Testis (tissue), 2 donors: ENCODE measurements at regions not wholly inside any gene's neighbourhood (a gene's known extent, or its start where the extent isn't known, plus 50 kb on each side); places are given as distances from the start of the nearest gene placed in this dataset.

ENCODE experiments used
- DNase-seq: peaks from one replicate; pipeline ENCODE4 v3.0.0-alpha.2; 2019
- H3K27ac ChIP-seq, 2 donors: fragments of 200-600 bp; sonication (generic); one replicate each; pipeline ENCODE4 v1.5.1; 2019
- H3K27me3 ChIP-seq: fragments of 200-600 bp; sonication (generic); one replicate; pipeline ENCODE4 v1.5.1; 2019
- H3K36me3 ChIP-seq: fragments of 200-600 bp; sonication (generic); one replicate; pipeline ENCODE4 v1.5.1; 2017; ENCODE audit warnings: low read depth; ENCODE audit errors: missing control alignments
- H3K4me1 ChIP-seq: fragments of 200-600 bp; sonication (generic); one replicate; pipeline ENCODE4 v1.5.1; 2019
- H3K4me3 ChIP-seq, 2 donors: fragments of 200-600 bp; sonication (generic); one replicate each; pipeline ENCODE4 v1.5.1; 2017 to 2019
- H3K9me3 ChIP-seq: fragments of 200-600 bp; sonication (generic); one replicate; pipeline ENCODE4 v1.5.1; 2017
- POLR2A ChIP-seq: fragments of 450-650 bp; IDR thresholded peaks from one replicate; pipeline ENCODE4 v1.6.1; 2017; ENCODE audit warnings: antibody characterized with exemption, mild to moderate bottlenecking, moderate library complexity
- WGBS, 2 donors: methylation state at CpG; one replicate each; pipeline ENCODE4 v1.1.5; 2018; 5-methylcytosine and 5-hydroxymethylcytosine counted together
- intact Hi-C: fragments of 100-400 bp; cut with DNase I; formaldehyde crosslinking; loops from one replicate; pipeline ENCODE4 v1.15.1; 2023; ENCODE audit warnings: low total_unique reads
- TF ChIP-seq, protein P1 (sequence below), 3 experiments: fragments of 450-650 bp in 2 of 3; fragments of 200-600 bp in 1 of 3; sonication (generic) in 1 of 3; IDR thresholded peaks; one replicate each; pipeline ENCODE4 v1.5.1; 2016 to 2019; ENCODE audit warnings: antibody characterized with exemption in 3 of 3, mild to moderate bottlenecking in 2 of 3, moderate library complexity in 1 of 3

DNA sequence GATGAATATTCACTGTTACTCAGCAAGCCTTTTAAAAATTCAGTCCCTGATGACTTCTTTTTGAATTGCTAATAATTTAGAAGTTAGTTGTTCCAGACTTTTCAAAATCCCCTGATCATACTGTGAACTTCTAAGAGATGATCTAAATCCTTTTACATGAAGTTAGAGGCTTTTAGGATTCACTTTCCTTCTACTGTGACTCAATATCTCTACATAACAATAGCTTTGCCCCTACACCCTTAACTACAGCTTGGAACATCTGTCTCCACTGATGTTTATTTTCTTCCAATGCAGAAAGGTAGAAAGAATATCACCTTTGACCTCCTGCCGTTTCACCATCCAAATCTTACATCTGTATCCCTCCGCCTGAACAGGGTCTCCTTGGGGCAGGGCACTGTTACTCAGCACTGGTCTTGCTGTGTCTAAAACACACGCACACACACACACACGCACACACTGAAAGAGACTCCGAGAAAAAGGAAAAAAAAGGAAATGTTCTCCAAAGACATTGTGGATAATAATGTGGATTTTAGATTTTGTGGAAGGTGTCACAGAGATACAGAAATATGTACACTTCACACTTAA, 111.6 kb upstream of the GPRIN3 start:
- intact Hi-C loops, result no loop called here
- WGBS, 2 donors, result 68 to 82% methylated on average over 5 of the region's 5 CpGs
- TF ChIP-seq POLR2A, result no peak
- TF ChIP-seq, protein P1, sequence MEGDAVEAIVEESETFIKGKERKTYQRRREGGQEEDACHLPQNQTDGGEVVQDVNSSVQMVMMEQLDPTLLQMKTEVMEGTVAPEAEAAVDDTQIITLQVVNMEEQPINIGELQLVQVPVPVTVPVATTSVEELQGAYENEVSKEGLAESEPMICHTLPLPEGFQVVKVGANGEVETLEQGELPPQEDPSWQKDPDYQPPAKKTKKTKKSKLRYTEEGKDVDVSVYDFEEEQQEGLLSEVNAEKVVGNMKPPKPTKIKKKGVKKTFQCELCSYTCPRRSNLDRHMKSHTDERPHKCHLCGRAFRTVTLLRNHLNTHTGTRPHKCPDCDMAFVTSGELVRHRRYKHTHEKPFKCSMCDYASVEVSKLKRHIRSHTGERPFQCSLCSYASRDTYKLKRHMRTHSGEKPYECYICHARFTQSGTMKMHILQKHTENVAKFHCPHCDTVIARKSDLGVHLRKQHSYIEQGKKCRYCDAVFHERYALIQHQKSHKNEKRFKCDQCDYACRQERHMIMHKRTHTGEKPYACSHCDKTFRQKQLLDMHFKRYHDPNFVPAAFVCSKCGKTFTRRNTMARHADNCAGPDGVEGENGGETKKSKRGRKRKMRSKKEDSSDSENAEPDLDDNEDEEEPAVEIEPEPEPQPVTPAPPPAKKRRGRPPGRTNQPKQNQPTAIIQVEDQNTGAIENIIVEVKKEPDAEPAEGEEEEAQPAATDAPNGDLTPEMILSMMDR (IDR thresholded peaks at IDR 0.05), result no peak

DNA sequence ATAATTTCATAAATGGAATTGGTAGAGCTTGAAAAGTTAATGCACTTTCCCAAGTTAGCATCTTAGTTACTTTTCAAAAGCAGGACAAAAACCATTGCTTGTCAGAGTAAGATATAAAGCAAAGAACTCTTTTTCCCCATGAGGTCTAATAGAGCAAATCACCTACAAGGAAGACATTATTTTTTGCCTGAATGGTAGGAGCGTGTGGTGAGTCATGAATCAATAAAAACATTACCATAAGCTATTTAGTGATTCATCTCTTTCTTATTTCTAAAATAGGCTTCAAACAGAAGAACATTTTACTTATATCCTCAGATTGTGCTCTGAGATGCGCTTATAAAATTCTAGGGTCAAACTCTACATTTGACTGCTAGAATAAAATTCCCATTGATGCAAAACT, 109.4 kb upstream of the GPRIN3 start:
- no peak overlapping the region for H3K27ac ChIP-seq
- no peaks in the 10 kb centered on the region for H3K9me3 ChIP-seq
- no peak overlapping the region for H3K4me3 ChIP-seq
- no peaks in the 10 kb centered on the region for H3K4me1 ChIP-seq
- intact Hi-C loops, result no loop called here
- DNase-seq, result no peak
- no peaks in the 10 kb centered on the region for H3K36me3 ChIP-seq
- no peaks in the 10 kb centered on the region for H3K27me3 ChIP-seq
- TF ChIP-seq, protein P1 (IDR thresholded peaks at IDR 0.05), result no peak
- no peak for TF ChIP-seq POLR2A
- WGBS, 2 donors, result 92 to 93% methylated on average over 2 of the region's 2 CpGs

More for the DNA sequence above, 111.6 kb upstream of the GPRIN3 start:
- Histone ChIP-seq H3K4me1 (no peaks in the 10 kb centered on the region), H3K36me3 (no peaks in the 10 kb centered on the region), H3K27me3 (no peaks in the 10 kb centered on the region), H3K9me3 (no peaks in the 10 kb centered on the region), H3K27ac (no peak overlapping the region), H3K4me3 (no peak overlapping the region)
- no peak for DNase-seq

DNA sequence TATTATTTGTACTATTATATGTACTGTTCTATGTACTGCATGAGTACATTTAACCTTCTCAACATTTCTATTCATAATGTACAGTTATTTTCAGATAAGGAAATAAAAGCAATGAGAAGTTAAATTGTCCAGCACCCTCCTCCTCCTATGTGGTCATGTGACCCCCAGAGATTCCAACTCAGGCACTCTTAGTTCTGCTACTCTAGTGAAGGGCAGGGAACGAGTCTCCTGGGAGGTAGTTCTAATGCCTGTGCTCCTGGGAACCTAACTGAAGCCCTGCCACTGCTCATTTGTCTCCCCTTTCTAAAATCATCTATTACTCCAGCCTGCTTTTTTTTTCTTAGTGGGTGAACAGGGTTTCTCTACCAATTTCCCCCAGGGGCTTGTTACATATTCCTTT, 105.9 kb upstream of the GPRIN3 start:
- H3K4me1 ChIP-seq, result no peaks in the 10 kb centered on the region
- no peak overlapping the region for H3K27ac ChIP-seq
- TF ChIP-seq POLR2A, result no peak
- TF ChIP-seq, protein P1 (IDR thresholded peaks at IDR 0.05), result no peak
- WGBS, 2 donors, result 62 to 87% methylated on average over 1 of the region's 1 CpG
- DNase-seq, result no peak
- H3K4me3 ChIP-seq, result no peak overlapping the region
- H3K36me3 ChIP-seq, result no peaks in the 10 kb centered on the region
- intact Hi-C loops, result no loop called here
- no peaks in the 10 kb centered on the region for H3K9me3 ChIP-seq
- H3K27me3 ChIP-seq, result no peaks in the 10 kb centered on the region

DNA sequence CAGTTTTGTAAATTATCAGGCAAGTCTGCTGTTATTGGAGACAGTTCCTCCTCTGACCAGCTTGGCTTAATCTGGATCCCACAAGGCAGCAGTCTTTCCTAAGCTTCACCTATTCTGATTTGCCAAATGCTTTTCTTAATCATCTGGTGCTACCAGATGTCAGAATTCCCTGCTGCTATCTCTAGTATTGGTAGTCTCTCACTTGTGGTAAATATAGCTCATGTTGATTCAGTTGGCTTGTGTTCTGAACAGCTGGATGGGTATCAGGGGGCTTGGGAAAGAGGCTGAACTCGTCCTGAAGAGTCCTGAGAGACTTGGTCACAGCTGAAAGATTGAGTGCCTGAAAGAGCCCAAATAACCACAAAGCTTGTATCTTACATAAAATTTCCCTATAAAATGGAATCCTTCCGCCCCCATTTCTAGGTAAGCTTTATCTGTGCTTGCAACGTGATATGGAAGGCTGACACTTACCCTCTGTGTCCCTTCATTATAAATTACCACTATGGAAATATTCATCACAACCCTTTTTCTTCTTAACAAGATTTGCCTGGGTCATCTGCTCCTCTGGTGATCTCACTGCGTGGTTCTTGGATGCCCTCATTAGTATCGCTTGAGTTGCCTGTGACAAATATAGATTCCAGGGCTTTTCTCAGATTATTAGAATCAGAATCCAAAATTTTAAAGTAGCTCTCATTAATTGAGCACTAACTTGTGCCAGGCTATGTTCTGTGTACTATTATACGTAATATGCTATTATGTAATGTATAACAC, 104.1 kb upstream of the GPRIN3 start:
- Histone ChIP-seq H3K4me3 (no peak overlapping the region), H3K36me3 (no peaks in the 10 kb centered on the region), H3K9me3 (no peaks in the 10 kb centered on the region), H3K27ac (no peak overlapping the region), H3K27me3 (no peaks in the 10 kb centered on the region), H3K4me1 (no peaks in the 10 kb centered on the region)
- DNase-seq, result no peak
- 75 to 77% methylated on average over 6 of the region's 6 CpGs for WGBS, 2 donors
- intact Hi-C loops, result no loop called here
- TF ChIP-seq, protein P1 (IDR thresholded peaks at IDR 0.05), result no peak
- no peak for TF ChIP-seq POLR2A

DNA sequence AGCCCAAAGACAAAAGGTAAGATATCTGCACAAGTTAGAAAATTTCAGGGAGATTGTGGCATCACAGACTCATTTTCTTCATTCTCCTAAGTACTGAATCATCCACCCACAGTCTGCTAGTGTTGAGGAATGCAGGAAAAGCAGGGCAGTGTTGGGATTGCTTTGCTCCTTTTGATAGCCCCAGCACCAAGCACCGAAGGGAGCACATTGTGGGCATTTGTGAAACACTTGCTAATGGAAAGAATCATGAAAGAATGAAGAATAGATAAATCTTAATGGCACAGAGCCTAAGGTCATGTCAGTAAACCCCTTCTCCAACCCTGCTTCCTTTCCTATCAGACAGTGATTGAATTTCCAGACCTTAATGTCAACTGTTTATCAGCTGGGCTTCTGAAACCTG, 103.1 kb upstream of the GPRIN3 start:
- no peak for DNase-seq
- no peaks in the 10 kb centered on the region for H3K27me3 ChIP-seq
- H3K4me1 ChIP-seq, result no peaks in the 10 kb centered on the region
- no peaks in the 10 kb centered on the region for H3K36me3 ChIP-seq
- intact Hi-C loops, result no loop called here
- no peaks in the 10 kb centered on the region for H3K9me3 ChIP-seq
- 17 to 69% methylated on average over 1 of the region's 1 CpG for WGBS, 2 donors
- TF ChIP-seq, protein P1 (IDR thresholded peaks at IDR 0.05), result no peak
- no peak for TF ChIP-seq POLR2A
- H3K27ac ChIP-seq, result no peak overlapping the region
- no peak overlapping the region for H3K4me3 ChIP-seq
